DOHH2 (cell line): ENCODE measurements at regions not wholly inside any gene's neighbourhood (a gene's known extent, or its start where the extent isn't known, plus 50 kb on each side); places are given as distances from the start of the nearest gene placed in this dataset.

Experiments
- CTCF ChIP-seq: fragments of 200-600 bp; sonication (generic); IDR thresholded peaks from one replicate; pipeline ENCODE4 v1.5.1; 2014; ENCODE audit warnings: antibody characterized with exemption, mild to moderate bottlenecking, low read depth, low read length; ENCODE audit not compliant: poor library complexity, severe bottlenecking
- EZH2phosphoT487 ChIP-seq: fragments of 200-600 bp; sonication (generic); IDR thresholded peaks from 2 replicates; pipeline ENCODE4 v1.6.1; 2017; ENCODE audit warnings: borderline replicate concordance, mild to moderate bottlenecking, antibody characterized with exemption, low read length, moderate library complexity, mixed read lengths

- TF ChIP-seq CTCF = no peak
- TF ChIP-seq EZH2phosphoT487 = no peak
These were observed 334.9 kb upstream of the SFSWAP start for GRCh38 chr12:131375972-131376345.
